ENCODE measurements at regions not wholly inside any gene's neighbourhood (a gene's known extent, or its start where the extent isn't known, plus 50 kb on each side); places are given as distances from the start of the nearest gene placed in this dataset.

GRCh38 chr5:38079620-38080402, 178.5 kb upstream of the EGFLAM start:
- DNase-seq (ENCODE audit: low read depth), result no peak
- TF ChIP-seq, protein P1, sequence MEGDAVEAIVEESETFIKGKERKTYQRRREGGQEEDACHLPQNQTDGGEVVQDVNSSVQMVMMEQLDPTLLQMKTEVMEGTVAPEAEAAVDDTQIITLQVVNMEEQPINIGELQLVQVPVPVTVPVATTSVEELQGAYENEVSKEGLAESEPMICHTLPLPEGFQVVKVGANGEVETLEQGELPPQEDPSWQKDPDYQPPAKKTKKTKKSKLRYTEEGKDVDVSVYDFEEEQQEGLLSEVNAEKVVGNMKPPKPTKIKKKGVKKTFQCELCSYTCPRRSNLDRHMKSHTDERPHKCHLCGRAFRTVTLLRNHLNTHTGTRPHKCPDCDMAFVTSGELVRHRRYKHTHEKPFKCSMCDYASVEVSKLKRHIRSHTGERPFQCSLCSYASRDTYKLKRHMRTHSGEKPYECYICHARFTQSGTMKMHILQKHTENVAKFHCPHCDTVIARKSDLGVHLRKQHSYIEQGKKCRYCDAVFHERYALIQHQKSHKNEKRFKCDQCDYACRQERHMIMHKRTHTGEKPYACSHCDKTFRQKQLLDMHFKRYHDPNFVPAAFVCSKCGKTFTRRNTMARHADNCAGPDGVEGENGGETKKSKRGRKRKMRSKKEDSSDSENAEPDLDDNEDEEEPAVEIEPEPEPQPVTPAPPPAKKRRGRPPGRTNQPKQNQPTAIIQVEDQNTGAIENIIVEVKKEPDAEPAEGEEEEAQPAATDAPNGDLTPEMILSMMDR (IDR thresholded peaks at IDR 0.05; ENCODE audit: low read depth, low read length), result no peak
- TF ChIP-seq MYC (IDR thresholded peaks at IDR 0.05; ENCODE audit: low read depth, low read length), result no peak
- TF ChIP-seq POLR2A (IDR thresholded peaks at IDR 0.05; ENCODE audit: extremely low read depth, insufficient read length), result no peak
- TF ChIP-seq, protein P2, sequence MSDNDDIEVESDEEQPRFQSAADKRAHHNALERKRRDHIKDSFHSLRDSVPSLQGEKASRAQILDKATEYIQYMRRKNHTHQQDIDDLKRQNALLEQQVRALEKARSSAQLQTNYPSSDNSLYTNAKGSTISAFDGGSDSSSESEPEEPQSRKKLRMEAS (IDR thresholded peaks at IDR 0.05; ENCODE audit: low read depth, low read length), result no peak
- H3K4me3 ChIP-seq (ENCODE audit: low read depth, low read length), result no peak overlapping the region

GRCh38 chr5:38078161-38078560, 180.2 kb upstream of the EGFLAM start:
- TF ChIP-seq POLR2A (IDR thresholded peaks at IDR 0.05; ENCODE audit: extremely low read depth, insufficient read length), result no peak
- TF ChIP-seq, protein P1 (IDR thresholded peaks at IDR 0.05; ENCODE audit: low read depth, low read length), result no peak
- no peak for TF ChIP-seq MYC (IDR thresholded peaks at IDR 0.05; ENCODE audit: low read depth, low read length)
- TF ChIP-seq, protein P2 (IDR thresholded peaks at IDR 0.05; ENCODE audit: low read depth, low read length), result no peak
- no peak overlapping the region for H3K4me3 ChIP-seq (ENCODE audit: low read depth, low read length)
- no peak for DNase-seq (ENCODE audit: low read depth)

- no peak overlapping the region for H3K4me3 ChIP-seq (ENCODE audit: low read depth, low read length)
- DNase-seq (ENCODE audit: low read depth), result no peak
- TF ChIP-seq, protein P2 (IDR thresholded peaks at IDR 0.05; ENCODE audit: low read depth, low read length), result no peak
- TF ChIP-seq POLR2A (IDR thresholded peaks at IDR 0.05; ENCODE audit: extremely low read depth, insufficient read length) (no peak), MYC (IDR thresholded peaks at IDR 0.05; ENCODE audit: low read depth, low read length) (no peak)
- TF ChIP-seq, protein P1 (IDR thresholded peaks at IDR 0.05; ENCODE audit: low read depth, low read length), result no peak
Observed at GRCh38 chr5:38077652-38078051, 180.7 kb upstream of the EGFLAM start.

DNA sequence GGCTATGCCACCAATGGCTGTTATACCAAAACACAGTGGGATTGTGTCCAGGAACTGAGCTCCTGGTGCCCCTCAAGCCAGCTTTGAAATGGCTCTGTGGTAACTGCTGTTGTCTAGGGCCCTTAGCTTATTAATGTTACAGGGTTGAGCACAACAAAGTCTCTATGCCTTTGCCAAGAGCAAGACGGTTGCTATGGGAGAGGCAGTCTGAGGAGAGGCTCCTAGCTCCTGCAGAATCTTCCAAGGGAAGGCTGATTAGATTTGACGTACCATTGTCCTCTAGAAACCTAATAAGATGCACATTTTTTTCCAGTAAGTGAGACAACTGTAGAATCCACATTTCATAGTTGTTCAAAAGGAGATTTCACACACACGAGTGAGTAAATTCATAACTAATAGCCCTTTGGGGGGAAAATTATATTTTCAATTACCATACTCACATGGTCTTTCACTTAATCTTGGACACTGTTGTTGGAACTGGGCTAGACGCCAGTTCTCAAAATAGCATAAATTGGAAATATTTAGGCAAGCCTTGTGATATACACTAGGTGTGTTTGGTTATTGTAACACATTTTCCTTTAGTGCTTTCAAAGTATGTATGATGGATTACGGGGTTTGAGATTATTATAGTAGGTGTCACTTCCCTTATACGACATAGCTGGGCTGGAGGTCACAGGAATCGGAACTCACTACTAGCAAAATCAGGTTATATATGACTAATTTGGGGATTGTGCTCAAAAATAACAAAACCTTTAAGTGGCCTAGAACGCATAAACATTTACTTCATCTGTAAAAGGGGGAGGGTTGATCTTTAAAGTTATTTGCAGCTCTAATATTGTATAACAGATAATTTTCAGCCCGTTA, 186.3 kb upstream of the EGFLAM start:
- no peak for TF ChIP-seq POLR2A (IDR thresholded peaks at IDR 0.05; ENCODE audit: extremely low read depth, insufficient read length)
- TF ChIP-seq, protein P1 (IDR thresholded peaks at IDR 0.05; ENCODE audit: low read depth, low read length), result no peak
- no peak for TF ChIP-seq MYC (IDR thresholded peaks at IDR 0.05; ENCODE audit: low read depth, low read length)
- TF ChIP-seq, protein P2 (IDR thresholded peaks at IDR 0.05; ENCODE audit: low read depth, low read length), result no peak
- H3K4me3 ChIP-seq (ENCODE audit: low read depth, low read length), result no peak overlapping the region
- no peak for DNase-seq (ENCODE audit: low read depth)

GRCh38 chr5:38070304-38070950, 187.9 kb upstream of the EGFLAM start:
- DNase-seq (ENCODE audit: low read depth), result no peak
- no peak overlapping the region for H3K4me3 ChIP-seq (ENCODE audit: low read depth, low read length)
- TF ChIP-seq, protein P2 (IDR thresholded peaks at IDR 0.05; ENCODE audit: low read depth, low read length), result no peak
- TF ChIP-seq, protein P1 (IDR thresholded peaks at IDR 0.05; ENCODE audit: low read depth, low read length), result no peak
- TF ChIP-seq MYC (IDR thresholded peaks at IDR 0.05; ENCODE audit: low read depth, low read length), result no peak
- TF ChIP-seq POLR2A (IDR thresholded peaks at IDR 0.05; ENCODE audit: extremely low read depth, insufficient read length), result no peak
